D721Med (cell line): ENCODE measurements at regions not wholly inside any gene's neighbourhood (a gene's known extent, or its start where the extent isn't known, plus 50 kb on each side); places are given as distances from the start of the nearest gene placed in this dataset.

ENCODE experiments used
- DNase-seq: peaks from one replicate; pipeline ENCODE4 v3.0.0; 2011; ENCODE audit warnings: low spot score; ENCODE audit not compliant: insufficient read length
- FAIRE-seq: peaks from 2 replicates; lab custom pipeline; 2011; peaks lifted over from hg19 to GRCh38; lab: Jason Lieb, UNC
- TF ChIP-seq, protein P1 (sequence below): IDR thresholded peaks from 2 replicates; pipeline ENCODE4 v1.5.1; 2012; ENCODE audit warnings: mild to moderate bottlenecking, control low read depth; ENCODE audit not compliant: insufficient read depth; ENCODE audit errors: missing control alignments

DNA sequence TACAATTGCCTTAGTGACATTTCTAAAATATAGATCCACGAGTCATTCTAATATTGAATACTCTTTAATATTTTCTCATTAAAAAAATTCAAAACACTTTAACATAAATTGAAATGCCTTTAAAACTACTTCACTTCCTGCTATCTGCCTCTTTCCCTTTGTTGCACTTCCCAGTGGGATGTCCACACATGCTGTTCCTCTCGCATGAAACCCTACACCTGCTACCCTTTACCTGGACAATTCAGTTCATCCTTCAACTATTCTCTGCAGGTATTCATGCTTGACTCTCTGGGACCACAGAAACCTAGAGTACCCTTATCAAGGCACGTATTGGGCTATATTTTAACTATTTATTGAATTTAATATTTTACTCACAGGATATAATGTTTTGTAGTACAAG lies 373.3 kb upstream of the GALNT5 start:
- FAIRE-seq (no peak), DNase-seq (no peak)
- TF ChIP-seq, protein P1, sequence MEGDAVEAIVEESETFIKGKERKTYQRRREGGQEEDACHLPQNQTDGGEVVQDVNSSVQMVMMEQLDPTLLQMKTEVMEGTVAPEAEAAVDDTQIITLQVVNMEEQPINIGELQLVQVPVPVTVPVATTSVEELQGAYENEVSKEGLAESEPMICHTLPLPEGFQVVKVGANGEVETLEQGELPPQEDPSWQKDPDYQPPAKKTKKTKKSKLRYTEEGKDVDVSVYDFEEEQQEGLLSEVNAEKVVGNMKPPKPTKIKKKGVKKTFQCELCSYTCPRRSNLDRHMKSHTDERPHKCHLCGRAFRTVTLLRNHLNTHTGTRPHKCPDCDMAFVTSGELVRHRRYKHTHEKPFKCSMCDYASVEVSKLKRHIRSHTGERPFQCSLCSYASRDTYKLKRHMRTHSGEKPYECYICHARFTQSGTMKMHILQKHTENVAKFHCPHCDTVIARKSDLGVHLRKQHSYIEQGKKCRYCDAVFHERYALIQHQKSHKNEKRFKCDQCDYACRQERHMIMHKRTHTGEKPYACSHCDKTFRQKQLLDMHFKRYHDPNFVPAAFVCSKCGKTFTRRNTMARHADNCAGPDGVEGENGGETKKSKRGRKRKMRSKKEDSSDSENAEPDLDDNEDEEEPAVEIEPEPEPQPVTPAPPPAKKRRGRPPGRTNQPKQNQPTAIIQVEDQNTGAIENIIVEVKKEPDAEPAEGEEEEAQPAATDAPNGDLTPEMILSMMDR = no peak

DNA sequence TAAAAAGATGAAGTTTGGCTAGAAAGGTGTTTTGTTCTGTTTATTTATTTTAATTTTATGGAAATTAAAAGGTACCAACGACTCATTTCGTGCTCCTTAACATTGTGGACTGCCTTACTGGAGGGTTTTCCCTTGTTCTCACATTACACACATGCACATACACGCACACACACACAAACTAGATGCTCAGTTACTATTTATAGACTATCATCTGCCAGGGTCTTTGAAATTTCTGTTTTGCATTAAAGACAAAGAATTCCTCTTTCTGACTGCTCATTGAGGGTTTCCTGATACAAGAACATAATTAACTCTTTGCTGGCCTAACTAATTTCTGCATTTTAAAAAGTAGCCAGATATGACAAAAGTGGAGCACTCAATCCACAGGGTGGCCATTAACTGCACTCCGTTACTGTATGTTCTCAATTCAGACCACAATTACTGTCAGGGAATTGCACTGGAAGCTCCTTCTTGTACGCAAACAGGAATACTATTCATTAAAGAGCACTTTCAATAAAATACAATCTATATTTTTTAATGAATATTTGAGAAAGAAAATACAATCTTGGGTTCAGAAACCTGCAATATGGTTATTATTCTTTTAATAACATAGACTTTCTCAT lies 366.9 kb upstream of the GALNT5 start:
- DNase-seq (no peak), FAIRE-seq (no peak)
- TF ChIP-seq, protein P1 = no peak

DNA sequence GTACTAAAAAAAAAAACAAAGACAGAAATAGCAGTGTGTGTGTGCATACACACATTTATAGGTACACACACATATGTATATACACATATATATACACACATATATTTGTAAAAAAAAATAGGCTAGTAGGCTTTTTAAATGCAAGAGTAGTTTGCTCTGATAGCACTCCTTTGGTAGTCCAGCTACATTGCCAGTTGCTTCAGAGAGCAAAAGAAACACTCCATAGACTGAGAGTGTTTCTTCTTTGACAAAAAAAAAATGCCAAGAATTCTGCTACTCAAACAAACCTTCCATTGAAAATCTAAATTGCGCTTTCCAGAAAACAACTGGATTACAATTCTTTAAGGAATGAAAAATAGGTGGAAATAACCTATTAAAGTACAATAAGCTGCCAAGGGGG lies 365.9 kb upstream of the GALNT5 start:
- TF ChIP-seq, protein P1 = no peak
- FAIRE-seq (no peak), DNase-seq (no peak)

DNA sequence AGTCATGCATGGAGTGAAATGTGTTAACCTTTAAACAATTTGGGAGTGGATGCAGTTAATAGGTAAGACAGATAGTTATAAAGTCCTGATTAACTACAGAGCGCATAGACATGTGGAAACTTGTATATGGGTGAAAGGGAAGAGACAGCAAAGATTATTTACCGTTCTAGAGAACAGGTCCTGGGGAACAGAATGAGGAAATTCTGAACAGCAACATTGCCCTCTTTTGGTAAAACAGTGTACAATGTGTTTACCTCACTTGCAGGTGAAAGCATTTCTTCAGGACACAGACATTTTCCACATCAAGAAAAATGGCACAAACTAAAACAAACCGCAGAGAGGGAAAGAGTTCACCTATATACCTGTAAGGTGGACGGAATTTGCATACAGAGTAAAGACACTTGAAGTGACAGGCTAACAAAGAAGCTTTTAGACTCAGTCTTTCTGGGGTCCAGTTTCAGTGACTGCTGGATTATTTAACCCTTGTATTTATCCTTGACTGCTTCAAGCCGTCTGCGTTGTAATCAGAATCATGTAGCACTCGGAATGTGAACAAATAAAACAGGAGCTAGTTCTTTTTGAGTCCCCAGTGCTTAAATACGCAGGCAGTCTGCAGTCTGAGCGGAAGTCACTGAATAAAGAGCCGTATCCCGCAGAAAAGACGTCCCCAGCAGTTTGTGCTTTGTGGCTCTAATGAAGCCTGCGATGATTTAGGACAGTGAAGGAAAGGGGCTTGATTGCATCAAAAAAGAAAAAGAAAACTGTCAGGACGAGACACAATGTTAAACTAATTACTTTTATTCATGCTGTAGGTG lies 364.8 kb upstream of the GALNT5 start:
- DNase-seq (no peak), FAIRE-seq (peak; percentile 95)
- TF ChIP-seq, protein P1 = peak; percentile 84

DNA sequence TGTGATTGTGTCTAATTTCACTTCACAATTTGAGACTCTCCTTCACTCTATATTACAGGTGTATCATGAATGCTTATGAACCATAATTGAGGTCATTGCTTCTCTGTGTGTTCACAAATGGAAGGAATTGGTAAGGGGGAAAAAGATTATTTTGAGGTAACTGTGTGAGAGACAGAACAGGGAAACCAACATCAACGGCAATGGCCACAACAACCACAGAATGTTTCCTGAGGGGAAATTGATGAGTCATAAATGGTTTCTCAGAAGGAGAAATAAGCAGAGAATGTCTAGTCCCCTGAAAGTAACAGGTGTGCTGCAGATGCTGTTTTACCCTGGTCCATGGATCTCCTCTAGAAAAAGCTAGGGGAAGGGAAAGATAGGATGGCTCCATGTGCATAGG lies 361.2 kb upstream of the GALNT5 start:
- no peak for FAIRE-seq
- DNase-seq = no peak
- TF ChIP-seq, protein P1 = no peak

DNA sequence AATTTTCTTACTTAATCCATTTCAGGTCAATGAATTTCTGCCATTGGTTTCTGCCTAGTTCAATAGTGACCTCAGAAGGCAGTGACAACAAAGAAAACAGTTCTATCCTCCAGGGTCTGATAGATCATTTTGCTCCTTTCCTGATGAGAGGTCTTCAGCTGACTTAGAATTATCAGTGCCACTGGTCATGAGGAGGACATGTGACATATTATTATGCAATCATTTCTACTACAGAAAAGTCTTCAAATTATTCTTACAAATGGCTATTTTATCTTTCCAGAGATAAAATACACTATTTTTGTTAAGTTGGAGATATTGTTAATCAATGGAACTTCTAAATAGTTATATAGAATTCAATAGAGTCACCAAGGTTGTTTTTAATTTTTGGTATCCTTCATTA lies 360.0 kb upstream of the GALNT5 start:
- DNase-seq = no peak
- FAIRE-seq = no peak
- TF ChIP-seq, protein P1 = no peak
